Osteocyte (in vitro differentiated cells): ENCODE measurements at regions not wholly inside any gene's neighbourhood (a gene's known extent, or its start where the extent isn't known, plus 50 kb on each side); places are given as distances from the start of the nearest gene placed in this dataset.

ENCODE experiments used
- DNase-seq: peaks from one replicate; pipeline ENCODE4 v3.0.0; 2021; ENCODE audit warnings: mixed read lengths; ENCODE audit not compliant: unreplicated experiment; ENCODE audit errors: extremely low spot score
- H3K27ac Mint-ChIP-seq: one replicate; pipeline ENCODE4 v1.8.0; 2021; ENCODE audit warnings: mild to moderate bottlenecking, mixed read lengths; ENCODE audit not compliant: unreplicated experiment
- H3K27me3 Mint-ChIP-seq: one replicate; pipeline ENCODE4 v1.8.0; 2021; ENCODE audit warnings: mixed read lengths; ENCODE audit not compliant: unreplicated experiment
- H3K36me3 Mint-ChIP-seq: one replicate; pipeline ENCODE4 v1.8.0; 2021; ENCODE audit warnings: mixed read lengths; ENCODE audit not compliant: unreplicated experiment
- H3K4me1 Mint-ChIP-seq: one replicate; pipeline ENCODE4 v1.8.0; 2021; ENCODE audit warnings: mixed read lengths; ENCODE audit not compliant: unreplicated experiment
- H3K4me3 Mint-ChIP-seq: one replicate; pipeline ENCODE4 v1.8.0; 2021; ENCODE audit warnings: mild to moderate bottlenecking, moderate library complexity, mixed read lengths; ENCODE audit not compliant: unreplicated experiment
- H3K9me3 Mint-ChIP-seq: one replicate; pipeline ENCODE4 v1.8.0; 2021; ENCODE audit warnings: mixed read lengths; ENCODE audit not compliant: unreplicated experiment
- TF ChIP-seq, protein P1 (sequence below): fragments of 200-600 bp; sonication (generic); IDR thresholded peaks from 2 replicates; pipeline ENCODE4 v1.5.0; 2021; ENCODE audit warnings: antibody characterized with exemption, mild to moderate bottlenecking, moderate library complexity

GRCh38 chr4:166518315-166518714 is 645.3 kb downstream of the TLL1 start:
- Mint-ChIP-seq H3K4me1 (no peaks in the 10 kb centered on the region), H3K27me3 (peaks cover 16% of the 10 kb centered on the region), H3K9me3 (no peaks in the 10 kb centered on the region), H3K4me3 (no peak overlapping the region), H3K36me3 (no peaks in the 10 kb centered on the region), H3K27ac (no peak overlapping the region)
- TF ChIP-seq, protein P1, sequence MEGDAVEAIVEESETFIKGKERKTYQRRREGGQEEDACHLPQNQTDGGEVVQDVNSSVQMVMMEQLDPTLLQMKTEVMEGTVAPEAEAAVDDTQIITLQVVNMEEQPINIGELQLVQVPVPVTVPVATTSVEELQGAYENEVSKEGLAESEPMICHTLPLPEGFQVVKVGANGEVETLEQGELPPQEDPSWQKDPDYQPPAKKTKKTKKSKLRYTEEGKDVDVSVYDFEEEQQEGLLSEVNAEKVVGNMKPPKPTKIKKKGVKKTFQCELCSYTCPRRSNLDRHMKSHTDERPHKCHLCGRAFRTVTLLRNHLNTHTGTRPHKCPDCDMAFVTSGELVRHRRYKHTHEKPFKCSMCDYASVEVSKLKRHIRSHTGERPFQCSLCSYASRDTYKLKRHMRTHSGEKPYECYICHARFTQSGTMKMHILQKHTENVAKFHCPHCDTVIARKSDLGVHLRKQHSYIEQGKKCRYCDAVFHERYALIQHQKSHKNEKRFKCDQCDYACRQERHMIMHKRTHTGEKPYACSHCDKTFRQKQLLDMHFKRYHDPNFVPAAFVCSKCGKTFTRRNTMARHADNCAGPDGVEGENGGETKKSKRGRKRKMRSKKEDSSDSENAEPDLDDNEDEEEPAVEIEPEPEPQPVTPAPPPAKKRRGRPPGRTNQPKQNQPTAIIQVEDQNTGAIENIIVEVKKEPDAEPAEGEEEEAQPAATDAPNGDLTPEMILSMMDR = no peak
- DNase-seq = no peak

- peaks cover 14% of the 10 kb centered on the region for H3K27me3 Mint-ChIP-seq
- no peak for DNase-seq
- H3K9me3 Mint-ChIP-seq = no peaks in the 10 kb centered on the region
- H3K4me1 Mint-ChIP-seq = no peaks in the 10 kb centered on the region
- no peak overlapping the region for H3K4me3 Mint-ChIP-seq
- H3K36me3 Mint-ChIP-seq = no peaks in the 10 kb centered on the region
- H3K27ac Mint-ChIP-seq = no peak overlapping the region
- TF ChIP-seq, protein P1 = no peak
Observed at GRCh38 chr4:166518776-166519175, 645.7 kb downstream of the TLL1 start.

DNA sequence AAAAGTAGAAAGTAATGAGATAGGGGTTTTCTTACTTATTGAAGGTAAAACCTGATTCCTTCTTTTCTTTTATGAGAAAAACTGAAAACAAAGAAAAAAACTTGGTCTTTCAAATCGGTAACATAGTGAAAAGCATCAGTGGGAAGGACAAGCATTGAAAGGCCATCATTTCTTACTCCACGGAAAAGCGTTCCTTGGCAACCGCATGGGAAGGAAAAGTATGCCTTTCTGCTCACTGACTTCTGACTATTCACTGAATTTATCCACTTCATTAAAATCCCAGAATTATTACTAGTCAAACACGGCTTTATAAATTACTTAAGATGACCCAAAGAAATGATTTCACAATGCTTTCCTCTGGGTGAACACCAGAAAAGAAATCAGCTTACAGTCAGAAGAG is 646.7 kb downstream of the TLL1 start:
- DNase-seq = no peak
- no peaks in the 10 kb centered on the region for H3K9me3 Mint-ChIP-seq
- H3K27ac Mint-ChIP-seq = no peak overlapping the region
- H3K27me3 Mint-ChIP-seq = peaks cover 8% of the 10 kb centered on the region
- no peaks in the 10 kb centered on the region for H3K36me3 Mint-ChIP-seq
- no peak overlapping the region for H3K4me3 Mint-ChIP-seq
- H3K4me1 Mint-ChIP-seq = no peaks in the 10 kb centered on the region
- TF ChIP-seq, protein P1 = no peak

DNA sequence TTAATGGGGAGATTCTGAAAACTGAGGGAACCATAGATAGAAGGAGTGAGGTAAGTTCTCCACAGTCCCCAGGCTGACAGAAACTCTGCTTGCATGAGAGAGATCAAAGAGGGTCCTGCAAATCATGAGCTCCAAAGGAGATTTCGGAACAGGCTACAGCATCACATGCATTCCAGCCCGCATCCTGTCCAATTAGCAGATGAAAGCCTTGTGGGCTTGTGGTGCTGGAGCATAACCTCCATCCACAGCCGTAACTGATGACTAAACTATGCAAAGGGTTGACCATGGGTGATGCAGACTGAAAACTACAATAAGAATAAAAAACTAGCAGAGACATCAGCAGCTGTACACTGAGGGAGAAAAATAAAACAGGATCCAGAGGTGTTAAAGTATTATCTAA is 654.5 kb downstream of the TLL1 start:
- Mint-ChIP-seq H3K27ac (no peak overlapping the region), H3K4me3 (no peak overlapping the region), H3K4me1 (no peaks in the 10 kb centered on the region), H3K9me3 (no peaks in the 10 kb centered on the region), H3K36me3 (no peaks in the 10 kb centered on the region), H3K27me3 (peaks cover 24% of the 10 kb centered on the region)
- TF ChIP-seq, protein P1 = no peak
- DNase-seq = no peak

DNA sequence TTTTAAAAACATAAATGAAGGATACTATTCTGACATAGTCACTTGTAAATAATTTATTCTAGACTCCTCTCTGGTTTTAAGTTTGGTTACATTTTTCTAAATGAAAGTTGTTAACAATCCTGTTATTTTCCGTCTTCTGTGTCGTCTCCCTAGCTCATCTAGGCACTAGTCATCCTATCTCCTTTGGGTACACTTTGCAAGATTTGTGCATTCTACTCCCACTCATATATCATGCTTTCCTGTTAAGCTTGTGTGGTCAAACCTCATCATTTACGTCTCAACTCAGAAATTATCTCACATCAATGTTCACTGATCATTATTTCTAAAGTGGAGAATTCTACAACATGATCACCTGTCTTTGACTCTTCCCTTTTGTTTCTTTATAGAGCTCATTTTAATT is 658.7 kb downstream of the TLL1 start:
- peaks cover 30% of the 10 kb centered on the region for H3K27me3 Mint-ChIP-seq
- no peaks in the 10 kb centered on the region for H3K4me1 Mint-ChIP-seq
- TF ChIP-seq, protein P1 = no peak
- H3K9me3 Mint-ChIP-seq = no peaks in the 10 kb centered on the region
- no peak overlapping the region for H3K27ac Mint-ChIP-seq
- DNase-seq = no peak
- no peak overlapping the region for H3K4me3 Mint-ChIP-seq
- H3K36me3 Mint-ChIP-seq = no peaks in the 10 kb centered on the region
